ENCODE measurements at regions not wholly inside any gene's neighbourhood (a gene's known extent, or its start where the extent isn't known, plus 50 kb on each side); places are given as distances from the start of the nearest gene placed in this dataset.

DNA sequence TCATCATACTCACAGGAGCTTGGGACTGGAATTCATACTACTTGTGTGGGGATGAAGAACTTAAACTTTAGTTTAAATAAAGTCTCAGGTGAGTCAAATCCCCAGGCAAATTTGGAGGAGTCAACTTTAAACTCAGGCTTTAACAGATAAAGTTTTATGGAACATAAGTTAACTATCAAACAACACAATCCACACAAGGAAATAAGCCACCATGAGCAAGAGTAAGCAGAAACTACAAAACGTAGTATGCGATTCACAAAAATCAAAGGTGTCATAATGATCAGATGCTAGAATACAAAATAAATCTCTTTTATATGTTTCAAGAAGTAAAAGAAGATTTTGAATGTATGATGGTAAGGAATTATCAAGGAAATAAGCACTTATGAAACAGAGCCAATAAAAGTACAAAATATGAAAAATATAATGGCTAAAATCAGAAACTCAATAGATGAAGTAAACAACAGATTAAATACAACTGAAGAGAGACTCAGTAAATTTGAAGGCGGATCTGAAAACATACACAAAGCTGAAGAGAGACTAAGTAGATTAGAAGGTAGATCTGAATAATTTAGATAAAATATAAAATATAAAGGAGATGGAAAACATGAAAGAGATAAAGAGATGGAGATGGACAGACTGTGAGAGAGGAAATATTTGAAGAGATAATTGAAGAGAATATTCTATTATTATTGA lies 97.5 kb upstream of the TWIST2 start:
- H3K9me2 ChIP-seq, result no peaks in the 10 kb centered on the region
- H3K4me2 ChIP-seq, result no peak overlapping the region
- no peak overlapping the region for H2AFZ ChIP-seq (ENCODE audit: low read depth)
- H4K20me1 ChIP-seq (ENCODE audit: insufficient read depth), result no peaks in the 10 kb centered on the region
- ChIA-PET CTCF (interaction anchor here (0.6 kb wide), 1 partner anchor 182 kb away, joined by 3 read pairs; no protein-coding TSS in a partner anchor), POLR2A (no interaction called here)
- no peaks in the 10 kb centered on the region for H3K27me3 ChIP-seq (ENCODE audit: insufficient read depth)
- TF ChIP-seq MEF2A (IDR thresholded peaks at IDR 0.05; ENCODE audit: borderline replicate concordance, low read depth) (no peak), MXI1 (IDR thresholded peaks at IDR 0.05; ENCODE audit: low read depth, low read length) (no peak), NRF1 (IDR thresholded peaks at IDR 0.05; ENCODE audit: low read depth, low read length) (no peak), GATA2 (CRISPR knock-in tag; IDR thresholded peaks at IDR 0.05) (no peak), RCOR1 (IDR thresholded peaks at IDR 0.05; ENCODE audit: low read length) (no peak), CHD2 (IDR thresholded peaks at IDR 0.05; ENCODE audit: low read length, partially characterized antibody) (no peak), RXRA (IDR thresholded peaks at IDR 0.05; ENCODE audit: borderline replicate concordance, low read depth) (no peak), TEAD4 (IDR thresholded peaks at IDR 0.05; ENCODE audit: borderline replicate concordance, insufficient read depth) (no peak), SIN3A (IDR thresholded peaks at IDR 0.05; ENCODE audit: borderline replicate concordance, low read depth, low read length) (no peak), FOSL2 (IDR thresholded peaks at IDR 0.05; ENCODE audit: borderline replicate concordance, low read depth) (no peak), POLR2AphosphoS5 (IDR thresholded peaks at IDR 0.05; ENCODE audit: low read depth, low read length) (no peak), EP300 (IDR thresholded peaks at IDR 0.05; ENCODE audit: borderline replicate concordance in 1 of 2, low read depth in 1 of 2, low read length in 1 of 2) (no peak), RFX5 (IDR thresholded peaks at IDR 0.05; ENCODE audit: low read length) (no peak)
- TF ChIP-seq, protein P1, sequence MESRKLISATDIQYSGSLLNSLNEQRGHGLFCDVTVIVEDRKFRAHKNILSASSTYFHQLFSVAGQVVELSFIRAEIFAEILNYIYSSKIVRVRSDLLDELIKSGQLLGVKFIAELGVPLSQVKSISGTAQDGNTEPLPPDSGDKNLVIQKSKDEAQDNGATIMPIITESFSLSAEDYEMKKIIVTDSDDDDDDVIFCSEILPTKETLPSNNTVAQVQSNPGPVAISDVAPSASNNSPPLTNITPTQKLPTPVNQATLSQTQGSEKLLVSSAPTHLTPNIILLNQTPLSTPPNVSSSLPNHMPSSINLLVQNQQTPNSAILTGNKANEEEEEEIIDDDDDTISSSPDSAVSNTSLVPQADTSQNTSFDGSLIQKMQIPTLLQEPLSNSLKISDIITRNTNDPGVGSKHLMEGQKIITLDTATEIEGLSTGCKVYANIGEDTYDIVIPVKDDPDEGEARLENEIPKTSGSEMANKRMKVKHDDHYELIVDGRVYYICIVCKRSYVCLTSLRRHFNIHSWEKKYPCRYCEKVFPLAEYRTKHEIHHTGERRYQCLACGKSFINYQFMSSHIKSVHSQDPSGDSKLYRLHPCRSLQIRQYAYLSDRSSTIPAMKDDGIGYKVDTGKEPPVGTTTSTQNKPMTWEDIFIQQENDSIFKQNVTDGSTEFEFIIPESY (IDR thresholded peaks at IDR 0.05; ENCODE audit: borderline replicate concordance, low read depth), result no peak
- TF ChIP-seq, protein P2, sequence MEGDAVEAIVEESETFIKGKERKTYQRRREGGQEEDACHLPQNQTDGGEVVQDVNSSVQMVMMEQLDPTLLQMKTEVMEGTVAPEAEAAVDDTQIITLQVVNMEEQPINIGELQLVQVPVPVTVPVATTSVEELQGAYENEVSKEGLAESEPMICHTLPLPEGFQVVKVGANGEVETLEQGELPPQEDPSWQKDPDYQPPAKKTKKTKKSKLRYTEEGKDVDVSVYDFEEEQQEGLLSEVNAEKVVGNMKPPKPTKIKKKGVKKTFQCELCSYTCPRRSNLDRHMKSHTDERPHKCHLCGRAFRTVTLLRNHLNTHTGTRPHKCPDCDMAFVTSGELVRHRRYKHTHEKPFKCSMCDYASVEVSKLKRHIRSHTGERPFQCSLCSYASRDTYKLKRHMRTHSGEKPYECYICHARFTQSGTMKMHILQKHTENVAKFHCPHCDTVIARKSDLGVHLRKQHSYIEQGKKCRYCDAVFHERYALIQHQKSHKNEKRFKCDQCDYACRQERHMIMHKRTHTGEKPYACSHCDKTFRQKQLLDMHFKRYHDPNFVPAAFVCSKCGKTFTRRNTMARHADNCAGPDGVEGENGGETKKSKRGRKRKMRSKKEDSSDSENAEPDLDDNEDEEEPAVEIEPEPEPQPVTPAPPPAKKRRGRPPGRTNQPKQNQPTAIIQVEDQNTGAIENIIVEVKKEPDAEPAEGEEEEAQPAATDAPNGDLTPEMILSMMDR (IDR thresholded peaks at IDR 0.05), result no peak
- TF ChIP-seq, protein P3, sequence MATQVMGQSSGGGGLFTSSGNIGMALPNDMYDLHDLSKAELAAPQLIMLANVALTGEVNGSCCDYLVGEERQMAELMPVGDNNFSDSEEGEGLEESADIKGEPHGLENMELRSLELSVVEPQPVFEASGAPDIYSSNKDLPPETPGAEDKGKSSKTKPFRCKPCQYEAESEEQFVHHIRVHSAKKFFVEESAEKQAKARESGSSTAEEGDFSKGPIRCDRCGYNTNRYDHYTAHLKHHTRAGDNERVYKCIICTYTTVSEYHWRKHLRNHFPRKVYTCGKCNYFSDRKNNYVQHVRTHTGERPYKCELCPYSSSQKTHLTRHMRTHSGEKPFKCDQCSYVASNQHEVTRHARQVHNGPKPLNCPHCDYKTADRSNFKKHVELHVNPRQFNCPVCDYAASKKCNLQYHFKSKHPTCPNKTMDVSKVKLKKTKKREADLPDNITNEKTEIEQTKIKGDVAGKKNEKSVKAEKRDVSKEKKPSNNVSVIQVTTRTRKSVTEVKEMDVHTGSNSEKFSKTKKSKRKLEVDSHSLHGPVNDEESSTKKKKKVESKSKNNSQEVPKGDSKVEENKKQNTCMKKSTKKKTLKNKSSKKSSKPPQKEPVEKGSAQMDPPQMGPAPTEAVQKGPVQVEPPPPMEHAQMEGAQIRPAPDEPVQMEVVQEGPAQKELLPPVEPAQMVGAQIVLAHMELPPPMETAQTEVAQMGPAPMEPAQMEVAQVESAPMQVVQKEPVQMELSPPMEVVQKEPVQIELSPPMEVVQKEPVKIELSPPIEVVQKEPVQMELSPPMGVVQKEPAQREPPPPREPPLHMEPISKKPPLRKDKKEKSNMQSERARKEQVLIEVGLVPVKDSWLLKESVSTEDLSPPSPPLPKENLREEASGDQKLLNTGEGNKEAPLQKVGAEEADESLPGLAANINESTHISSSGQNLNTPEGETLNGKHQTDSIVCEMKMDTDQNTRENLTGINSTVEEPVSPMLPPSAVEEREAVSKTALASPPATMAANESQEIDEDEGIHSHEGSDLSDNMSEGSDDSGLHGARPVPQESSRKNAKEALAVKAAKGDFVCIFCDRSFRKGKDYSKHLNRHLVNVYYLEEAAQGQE (IDR thresholded peaks at IDR 0.05; ENCODE audit: low read depth, low read length), result no peak
- WGBS (ENCODE audit: low lambda C conversion rate), result 77% methylated on average over 3 of the region's 3 CpGs
- DNase-seq, result no peak
- no peak overlapping the region for H3K4me3 ChIP-seq (ENCODE audit: low read depth in 2 of 2, low read length in 1 of 2)
- no peaks in the 10 kb centered on the region for H3K4me1 ChIP-seq (ENCODE audit: control insufficient read depth in 1 of 2, insufficient read depth in 2 of 2, low read depth in 1 of 2, low read length in 1 of 2)
- H3F3A ChIP-seq (replicated peaks; ENCODE audit: insufficient read depth), result no peaks in the 10 kb centered on the region
- no peaks in the 10 kb centered on the region for H3K79me2 ChIP-seq (ENCODE audit: insufficient read depth)
- no peaks in the 10 kb centered on the region for H3K9me3 ChIP-seq
- no peak overlapping the region for H3K9ac ChIP-seq
- H3K27ac ChIP-seq (ENCODE audit: low read depth in 2 of 2, low read length in 1 of 2), result no peak overlapping the region
- no peaks in the 10 kb centered on the region for H3K36me3 ChIP-seq (replicated peaks in 1 of 2; ENCODE audit: control insufficient read depth in 1 of 2, insufficient read depth in 2 of 2, low read length in 1 of 2)

Measured in SK-N-SH (cell line).